Posterior vena cava (tissue), 2 donors: ENCODE measurements at regions not wholly inside any gene's neighbourhood (a gene's known extent, or its start where the extent isn't known, plus 50 kb on each side); places are given as distances from the start of the nearest gene placed in this dataset.
"Not testable (repeated sequence)": the region's sequence is repeated elsewhere in the genome, so short reads cannot be mapped to it uniquely, and the experiment has no call there.

Experiments
- DNase-seq: peaks from one replicate; pipeline ENCODE4 v3.0.0-alpha.2; 2020; ENCODE audit warnings: low spot score
- intact Hi-C, 2 donors: fragments of 100-400 bp; cut with DNase I; formaldehyde crosslinking; loops; one replicate each; pipeline versions ENCODE4 v1.14.1 to v1.14.2; 2022 to 2023
- donor health status: DM: yes; HTN: yes; CAD: no.
- donor health status: DM: yes; HTN: yes; CAD: no.

- intact Hi-C loops, result no loop called here
- no peak for DNase-seq
These were observed 1108.5 kb downstream of the SLC16A7 start for GRCh38 chr12:60704171-60704914.

- DNase-seq, result no peak
- intact Hi-C loops, result no loop called here
These were observed 1114.4 kb downstream of the SLC16A7 start for GRCh38 chr12:60710246-60710645.

- DNase-seq, result no peak
- intact Hi-C loops, result no loop called here
These were observed 1118.5 kb downstream of the SLC16A7 start for GRCh38 chr12:60714141-60714900.

- intact Hi-C loops, result no loop called here
- DNase-seq, result no peak
These were observed 1128.6 kb downstream of the SLC16A7 start for GRCh38 chr12:60724475-60724874.

- no peak for DNase-seq
- intact Hi-C loops, result no loop called here
These were observed 1129.2 kb downstream of the SLC16A7 start for GRCh38 chr12:60724984-60725383.

GRCh38 chr12:60752589-60752988 lies 1156.8 kb downstream of the SLC16A7 start:
- intact Hi-C loops, result no loop called here
- no peak for DNase-seq

GRCh38 chr12:60758224-60758623 lies 1162.4 kb downstream of the SLC16A7 start:
- DNase-seq, result no peak
- intact Hi-C loops, result no loop called here

- DNase-seq, result no peak
These were observed 1165.1 kb downstream of the SLC16A7 start for GRCh38 chr12:60760965-60761364.

GRCh38 chr12:60801166-60801565 lies 1205.3 kb downstream of the SLC16A7 start:
- intact Hi-C loops, DNase-seq: not testable (repeated sequence)

More at GRCh38 chr12:60760965-60761364, 1165.1 kb downstream of the SLC16A7 start:
- intact Hi-C loops, result no loop called here

- intact Hi-C loops, result no loop called here
- DNase-seq, result no peak
These were observed 1207.3 kb downstream of the SLC16A7 start for GRCh38 chr12:60803147-60803546.

GRCh38 chr12:60805364-60805763 lies 1209.5 kb downstream of the SLC16A7 start:
- no peak for DNase-seq
- intact Hi-C loops, result no loop called here

- intact Hi-C loops, result no loop called here
- no peak for DNase-seq
These were observed 1224.0 kb downstream of the SLC16A7 start for GRCh38 chr12:60819794-60820193.

- intact Hi-C loops, result no loop called here
- no peak for DNase-seq
These were observed 1226.8 kb downstream of the SLC16A7 start for GRCh38 chr12:60822580-60822979.

GRCh38 chr12:60830381-60830780 lies 1234.6 kb downstream of the SLC16A7 start:
- intact Hi-C loops, result no loop called here
- no peak for DNase-seq

- intact Hi-C loops, result no loop called here
- no peak for DNase-seq
These were observed 1236.5 kb downstream of the SLC16A7 start for GRCh38 chr12:60832290-60832689.

- intact Hi-C loops, result no loop called here
- no peak for DNase-seq
These were observed 1238.5 kb downstream of the SLC16A7 start for GRCh38 chr12:60834372-60834771.

- intact Hi-C loops, result no loop called here
- no peak for DNase-seq
These were observed 1239.0 kb downstream of the SLC16A7 start for GRCh38 chr12:60834806-60835205.

GRCh38 chr12:60836651-60837050 lies 1240.8 kb downstream of the SLC16A7 start:
- intact Hi-C loops, result no loop called here
- DNase-seq, result no peak

- intact Hi-C loops, result no loop called here
- no peak for DNase-seq
These were observed 1246.4 kb downstream of the SLC16A7 start for GRCh38 chr12:60842181-60842580.

GRCh38 chr12:60844101-60844500 lies 1248.3 kb downstream of the SLC16A7 start:
- intact Hi-C loops, result no loop called here

GRCh38 chr12:60844875-60845274 lies 1249.0 kb downstream of the SLC16A7 start:
- DNase-seq, result no peak
- intact Hi-C loops, result no loop called here

More at GRCh38 chr12:60844101-60844500, 1248.3 kb downstream of the SLC16A7 start:
- DNase-seq, result no peak
